ENCODE measurements at regions not wholly inside any gene's neighbourhood (a gene's known extent, or its start where the extent isn't known, plus 50 kb on each side); places are given as distances from the start of the nearest gene placed in this dataset.

GRCh38 chr10:109428775-109429491 is 494.4 kb downstream of the XPNPEP1 start:
- TF ChIP-seq CTCF (IDR thresholded peaks at IDR 0.05; ENCODE audit: low read length, missing control alignments), result no peak
- no peak for DNase-seq (ENCODE audit: low read depth)
- no peak overlapping the region for H3K4me3 ChIP-seq (replicated peaks; ENCODE audit: low read depth, low read length)

GRCh38 chr10:109427411-109427810 is 495.9 kb downstream of the XPNPEP1 start:
- H3K4me3 ChIP-seq (replicated peaks; ENCODE audit: low read depth, low read length), result no peak overlapping the region
- DNase-seq (ENCODE audit: low read depth), result no peak
- TF ChIP-seq CTCF (IDR thresholded peaks at IDR 0.05; ENCODE audit: low read length, missing control alignments), result no peak

- DNase-seq (ENCODE audit: low read depth), result no peak
- no peak overlapping the region for H3K4me3 ChIP-seq (replicated peaks; ENCODE audit: low read depth, low read length)
- TF ChIP-seq CTCF (IDR thresholded peaks at IDR 0.05; ENCODE audit: low read length, missing control alignments), result no peak
Observed at GRCh38 chr10:109426987-109427386, 496.3 kb downstream of the XPNPEP1 start.

GRCh38 chr10:109418795-109419194 is 504.5 kb downstream of the XPNPEP1 start:
- no peak for DNase-seq (ENCODE audit: low read depth)
- TF ChIP-seq CTCF (IDR thresholded peaks at IDR 0.05; ENCODE audit: low read length, missing control alignments), result no peak
- H3K4me3 ChIP-seq (replicated peaks; ENCODE audit: low read depth, low read length), result no peak overlapping the region

- H3K4me3 ChIP-seq (replicated peaks; ENCODE audit: low read depth, low read length), result no peak overlapping the region
- no peak for TF ChIP-seq CTCF (IDR thresholded peaks at IDR 0.05; ENCODE audit: low read length, missing control alignments)
- DNase-seq (ENCODE audit: low read depth), result no peak
Observed at GRCh38 chr10:109417803-109418202, 505.5 kb downstream of the XPNPEP1 start.

- no peak for TF ChIP-seq CTCF (IDR thresholded peaks at IDR 0.05; ENCODE audit: low read length, missing control alignments)
- DNase-seq (ENCODE audit: low read depth), result no peak
- no peak overlapping the region for H3K4me3 ChIP-seq (replicated peaks; ENCODE audit: low read depth, low read length)
Observed at GRCh38 chr10:109412353-109412752, 511.0 kb downstream of the XPNPEP1 start.

GRCh38 chr10:109411917-109412316 is 511.4 kb downstream of the XPNPEP1 start:
- no peak for TF ChIP-seq CTCF (IDR thresholded peaks at IDR 0.05; ENCODE audit: low read length, missing control alignments)

More at GRCh38 chr10:109411917-109412316, 511.4 kb downstream of the XPNPEP1 start:
- DNase-seq (ENCODE audit: low read depth), result peak; percentile 3
- no peak overlapping the region for H3K4me3 ChIP-seq (replicated peaks; ENCODE audit: low read depth, low read length)

Data from fibroblast of pulmonary artery (primary cell).